ENCODE measurements at regions not wholly inside any gene's neighbourhood (a gene's known extent, or its start where the extent isn't known, plus 50 kb on each side); places are given as distances from the start of the nearest gene placed in this dataset.

- H3F3A ChIP-seq (ENCODE audit: insufficient read depth, low read length): no peaks in the 10 kb centered on the region
- DNase-seq: no peak
- H4K20me1 ChIP-seq (ENCODE audit: insufficient read depth, low read length): no peaks in the 10 kb centered on the region
- no peak overlapping the region for H3K4me3 ChIP-seq (ENCODE audit: low read length)
- H3K27ac ChIP-seq (ENCODE audit: low read length): no peak overlapping the region
- TF ChIP-seq EZH2phosphoT487 (IDR thresholded peaks at IDR 0.05; ENCODE audit: low read length) (no peak), EZH2 (optimal IDR thresholded peaks at IDR 0.05; ENCODE audit: low read depth, low read length) (no peak)
- TF ChIP-seq, protein P1, sequence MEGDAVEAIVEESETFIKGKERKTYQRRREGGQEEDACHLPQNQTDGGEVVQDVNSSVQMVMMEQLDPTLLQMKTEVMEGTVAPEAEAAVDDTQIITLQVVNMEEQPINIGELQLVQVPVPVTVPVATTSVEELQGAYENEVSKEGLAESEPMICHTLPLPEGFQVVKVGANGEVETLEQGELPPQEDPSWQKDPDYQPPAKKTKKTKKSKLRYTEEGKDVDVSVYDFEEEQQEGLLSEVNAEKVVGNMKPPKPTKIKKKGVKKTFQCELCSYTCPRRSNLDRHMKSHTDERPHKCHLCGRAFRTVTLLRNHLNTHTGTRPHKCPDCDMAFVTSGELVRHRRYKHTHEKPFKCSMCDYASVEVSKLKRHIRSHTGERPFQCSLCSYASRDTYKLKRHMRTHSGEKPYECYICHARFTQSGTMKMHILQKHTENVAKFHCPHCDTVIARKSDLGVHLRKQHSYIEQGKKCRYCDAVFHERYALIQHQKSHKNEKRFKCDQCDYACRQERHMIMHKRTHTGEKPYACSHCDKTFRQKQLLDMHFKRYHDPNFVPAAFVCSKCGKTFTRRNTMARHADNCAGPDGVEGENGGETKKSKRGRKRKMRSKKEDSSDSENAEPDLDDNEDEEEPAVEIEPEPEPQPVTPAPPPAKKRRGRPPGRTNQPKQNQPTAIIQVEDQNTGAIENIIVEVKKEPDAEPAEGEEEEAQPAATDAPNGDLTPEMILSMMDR (IDR thresholded peaks at IDR 0.05; ENCODE audit: low read length): no peak
- H3K27me3 ChIP-seq (replicated peaks; ENCODE audit: insufficient read depth, low read length): no peaks in the 10 kb centered on the region
- no peaks in the 10 kb centered on the region for H3K9me3 ChIP-seq (replicated peaks; ENCODE audit: insufficient read depth, low read length)
- H3K79me2 ChIP-seq (ENCODE audit: low read length): no peaks in the 10 kb centered on the region
- H3K9ac ChIP-seq (ENCODE audit: low read length): no peak overlapping the region
- no peaks in the 10 kb centered on the region for H3K36me3 ChIP-seq (replicated peaks; ENCODE audit: insufficient read depth, low read length)
- no peak overlapping the region for H2AFZ ChIP-seq (ENCODE audit: low read length)
- no peaks in the 10 kb centered on the region for H3K9me2 ChIP-seq (replicated peaks; ENCODE audit: insufficient read depth, low read length)
- no peaks in the 10 kb centered on the region for H3K4me1 ChIP-seq (ENCODE audit: low read length)
- H3K4me2 ChIP-seq (ENCODE audit: low read depth, low read length): no peak overlapping the region
These were observed 977.8 kb upstream of the TENM3 start for GRCh38 chr4:181265370-181265769.

- Histone ChIP-seq H3K9me2 (replicated peaks; ENCODE audit: insufficient read depth, low read length) (no peaks in the 10 kb centered on the region), H3K27ac (ENCODE audit: low read length) (no peak overlapping the region), H3K9ac (ENCODE audit: low read length) (no peak overlapping the region), H3K36me3 (replicated peaks; ENCODE audit: insufficient read depth, low read length) (no peaks in the 10 kb centered on the region), H4K20me1 (ENCODE audit: insufficient read depth, low read length) (no peaks in the 10 kb centered on the region), H3K4me3 (ENCODE audit: low read length) (no peak overlapping the region), H3K4me2 (ENCODE audit: low read depth, low read length) (no peak overlapping the region), H3K9me3 (replicated peaks; ENCODE audit: insufficient read depth, low read length) (no peaks in the 10 kb centered on the region), H3K4me1 (ENCODE audit: low read length) (no peaks in the 10 kb centered on the region), H3K27me3 (replicated peaks; ENCODE audit: insufficient read depth, low read length) (no peaks in the 10 kb centered on the region), H2AFZ (ENCODE audit: low read length) (no peak overlapping the region), H3K79me2 (ENCODE audit: low read length) (no peaks in the 10 kb centered on the region), H3F3A (ENCODE audit: insufficient read depth, low read length) (no peaks in the 10 kb centered on the region)
- DNase-seq: no peak
- TF ChIP-seq EZH2phosphoT487 (IDR thresholded peaks at IDR 0.05; ENCODE audit: low read length): no peak
- TF ChIP-seq EZH2 (optimal IDR thresholded peaks at IDR 0.05; ENCODE audit: low read depth, low read length): no peak
- TF ChIP-seq, protein P1 (IDR thresholded peaks at IDR 0.05; ENCODE audit: low read length): no peak
These were observed 972.0 kb upstream of the TENM3 start for GRCh38 chr4:181271116-181271640.

GRCh38 chr4:181272422-181272821 is 970.8 kb upstream of the TENM3 start:
- Histone ChIP-seq H3K36me3 (replicated peaks; ENCODE audit: insufficient read depth, low read length) (no peaks in the 10 kb centered on the region), H3F3A (ENCODE audit: insufficient read depth, low read length) (no peaks in the 10 kb centered on the region), H3K27me3 (replicated peaks; ENCODE audit: insufficient read depth, low read length) (no peaks in the 10 kb centered on the region), H4K20me1 (ENCODE audit: insufficient read depth, low read length) (no peaks in the 10 kb centered on the region), H3K9ac (ENCODE audit: low read length) (no peak overlapping the region), H3K9me2 (replicated peaks; ENCODE audit: insufficient read depth, low read length) (no peaks in the 10 kb centered on the region), H3K9me3 (replicated peaks; ENCODE audit: insufficient read depth, low read length) (no peaks in the 10 kb centered on the region), H3K4me2 (ENCODE audit: low read depth, low read length) (no peak overlapping the region), H3K4me1 (ENCODE audit: low read length) (no peaks in the 10 kb centered on the region), H3K4me3 (ENCODE audit: low read length) (no peak overlapping the region), H2AFZ (ENCODE audit: low read length) (no peak overlapping the region), H3K27ac (ENCODE audit: low read length) (no peak overlapping the region), H3K79me2 (ENCODE audit: low read length) (no peaks in the 10 kb centered on the region)
- TF ChIP-seq EZH2 (optimal IDR thresholded peaks at IDR 0.05; ENCODE audit: low read depth, low read length): no peak
- TF ChIP-seq, protein P1 (IDR thresholded peaks at IDR 0.05; ENCODE audit: low read length): no peak
- no peak for TF ChIP-seq EZH2phosphoT487 (IDR thresholded peaks at IDR 0.05; ENCODE audit: low read length)
- DNase-seq: no peak

All from MM.1S (cell line).